ENCODE measurements at regions not wholly inside any gene's neighbourhood (a gene's known extent, or its start where the extent isn't known, plus 50 kb on each side); places are given as distances from the start of the nearest gene placed in this dataset.

DNA sequence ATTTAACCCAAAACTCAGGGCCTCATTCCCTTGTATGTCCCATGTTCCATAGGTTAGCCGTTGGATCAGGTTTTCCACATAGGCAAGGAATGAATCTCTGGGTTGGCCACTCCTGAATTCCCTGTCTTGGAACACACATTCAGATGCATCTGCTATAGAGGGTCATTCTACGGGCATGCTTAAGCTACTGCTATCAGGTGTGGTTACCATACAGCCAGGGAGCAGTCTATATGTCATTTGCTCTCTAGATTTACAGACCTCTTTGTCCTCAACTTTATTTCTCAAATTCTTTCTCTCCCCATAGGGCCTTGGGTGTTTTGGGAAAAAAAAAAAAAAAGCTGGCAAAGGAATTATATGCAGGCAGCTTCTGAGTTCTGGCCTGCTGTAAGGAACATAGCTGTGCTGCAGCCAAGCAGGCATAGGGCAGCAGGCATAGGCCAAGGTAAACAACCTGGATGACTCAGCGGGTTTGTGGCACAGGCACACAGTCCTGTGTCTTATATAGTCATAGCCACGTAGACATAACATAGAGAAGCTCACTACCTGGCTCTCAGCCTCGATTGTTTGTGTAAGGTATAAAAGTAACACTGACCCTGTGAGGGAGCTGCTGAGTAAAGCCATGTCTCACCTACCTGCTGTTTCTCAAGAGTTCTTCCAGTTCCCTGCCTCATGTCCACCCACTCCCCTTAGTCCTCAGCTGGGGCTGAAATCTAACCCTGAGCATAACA is 141.5 kb downstream of the OSTF1 start:
- peak; percentile 22 for DNase-seq
- 71 to 88% methylated on average over 5 of the region's 5 CpGs for WGBS, 2 donors
- intact Hi-C loops (cut with DNase I; ENCODE audit: low total_unique reads): no loop called here

DNA sequence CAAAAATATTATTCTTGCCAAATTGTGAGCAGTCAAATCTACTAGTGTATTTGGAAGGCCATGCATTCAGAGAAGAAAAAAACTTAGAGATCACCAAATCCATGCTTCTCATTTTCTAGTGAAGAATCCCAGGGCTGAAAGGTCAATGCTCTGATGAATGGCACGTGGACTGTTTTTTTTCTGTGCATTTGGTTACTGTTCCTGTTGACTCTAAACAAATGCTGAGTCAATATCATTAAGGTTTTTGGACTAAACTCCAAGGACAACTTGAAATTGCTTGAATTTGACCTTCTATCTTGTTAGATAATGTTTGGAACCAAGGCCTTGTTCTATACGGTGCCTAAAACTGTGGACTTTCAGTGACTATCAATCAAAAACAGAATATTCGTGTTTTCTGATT is 142.2 kb downstream of the OSTF1 start:
- intact Hi-C loops (cut with DNase I; ENCODE audit: low total_unique reads): no loop called here
- H3K27me3 ChIP-seq: no peaks in the 10 kb centered on the region
- H3K9me3 ChIP-seq: no peaks in the 10 kb centered on the region
- no peak for DNase-seq
- no peak for TF ChIP-seq CTCF (IDR thresholded peaks at IDR 0.05)
- H3K27ac ChIP-seq: peak overlapping the region in 1 of 2 donors; percentile 23
- H3K4me3 ChIP-seq: no peak overlapping the region
- no peaks in the 10 kb centered on the region for H3K36me3 ChIP-seq (ENCODE audit: low read depth, missing control alignments)
- peaks cover 5% of the 10 kb centered on the region for H3K4me1 ChIP-seq
- WGBS, 2 donors: 34 to 48% methylated on average over 3 of the region's 3 CpGs

More for the DNA sequence above, 141.5 kb downstream of the OSTF1 start:
- peaks cover 5% of the 10 kb centered on the region for H3K4me1 ChIP-seq
- no peak overlapping the region for H3K4me3 ChIP-seq
- no peaks in the 10 kb centered on the region for H3K9me3 ChIP-seq
- TF ChIP-seq CTCF (IDR thresholded peaks at IDR 0.05): no peak
- no peak for TF ChIP-seq POLR2A (IDR thresholded peaks at IDR 0.05)
- peak overlapping the region in 1 of 2 donors; percentile 23 for H3K27ac ChIP-seq
- H3K36me3 ChIP-seq (ENCODE audit: low read depth, missing control alignments): no peaks in the 10 kb centered on the region
- no peaks in the 10 kb centered on the region for H3K27me3 ChIP-seq

GRCh38 chr9:75231167-75231566 is 142.9 kb downstream of the OSTF1 start:
- H3K4me3 ChIP-seq: no peak overlapping the region
- no peaks in the 10 kb centered on the region for H3K9me3 ChIP-seq
- 86 to 92% methylated on average over 2 of the region's 2 CpGs for WGBS, 2 donors
- H3K27me3 ChIP-seq: no peaks in the 10 kb centered on the region
- intact Hi-C loops (cut with DNase I; ENCODE audit: low total_unique reads): no loop called here
- no peak for TF ChIP-seq CTCF (IDR thresholded peaks at IDR 0.05)
- H3K27ac ChIP-seq: no peak overlapping the region
- no peaks in the 10 kb centered on the region for H3K36me3 ChIP-seq (ENCODE audit: low read depth, missing control alignments)
- peaks cover 5% of the 10 kb centered on the region for H3K4me1 ChIP-seq
- no peak for DNase-seq

- 95 to 96% methylated on average over 5 of the region's 5 CpGs for WGBS, 2 donors
- intact Hi-C loops (cut with DNase I; ENCODE audit: low total_unique reads): no loop called here
- Histone ChIP-seq H3K36me3 (ENCODE audit: low read depth, missing control alignments) (no peaks in the 10 kb centered on the region), H3K27me3 (no peaks in the 10 kb centered on the region), H3K9me3 (no peaks in the 10 kb centered on the region), H3K4me1 (peaks cover 5% of the 10 kb centered on the region), H3K4me3 (no peak overlapping the region), H3K27ac (no peak overlapping the region)
- TF ChIP-seq POLR2A (IDR thresholded peaks at IDR 0.05): no peak
- TF ChIP-seq CTCF (IDR thresholded peaks at IDR 0.05): no peak
- DNase-seq: no peak
These were observed 144.7 kb downstream of the OSTF1 start for GRCh38 chr9:75233011-75233410.

GRCh38 chr9:75235632-75236031 is 147.3 kb downstream of the OSTF1 start:
- no peaks in the 10 kb centered on the region for H3K9me3 ChIP-seq
- intact Hi-C loops (cut with DNase I; ENCODE audit: low total_unique reads): no loop called here

More at GRCh38 chr9:75235632-75236031, 147.3 kb downstream of the OSTF1 start:
- TF ChIP-seq CTCF (IDR thresholded peaks at IDR 0.05) (no peak), POLR2A (IDR thresholded peaks at IDR 0.05) (no peak)
- WGBS, 2 donors: 92 to 95% methylated on average over 2 of the region's 2 CpGs
- no peaks in the 10 kb centered on the region for H3K27me3 ChIP-seq
- no peaks in the 10 kb centered on the region for H3K4me1 ChIP-seq
- no peak overlapping the region for H3K27ac ChIP-seq
- H3K4me3 ChIP-seq: no peak overlapping the region
- no peak for DNase-seq
- no peaks in the 10 kb centered on the region for H3K36me3 ChIP-seq (ENCODE audit: low read depth, missing control alignments)

All from testis (tissue), 2 donors.